Panc1 (cell line): ENCODE measurements at regions not wholly inside any gene's neighbourhood (a gene's known extent, or its start where the extent isn't known, plus 50 kb on each side); places are given as distances from the start of the nearest gene placed in this dataset.

ENCODE experiments used
- ATAC-seq: fragments of 200-7000 bp; cut with Tn5 transposase; 2 replicates; pipeline ENCODE4 v1.9.1; 2020; ENCODE audit warnings: mild to moderate bottlenecking, moderate library complexity
- BruUV-seq: library from RNA; stranded (reverse); fragments of 400-500 nt; replicated peaks from 2 replicates; lab custom pipeline; 2021; lab: Mats Ljungman, UMichigan
- CTCF ChIA-PET: fragments of 300-600 bp; sonication (Branson Sonifier 250); formaldehyde crosslinking; loops from one replicate; lab custom pipeline; 2022; ENCODE audit warnings: antibody characterized with exemption; lab: Charles Lee
- POLR2A ChIA-PET: fragments of 300-600 bp; sonication (Branson Sonifier 250); formaldehyde crosslinking; loops from one replicate; lab custom pipeline; 2022; ENCODE audit warnings: antibody characterized with exemption; lab: Charles Lee
- DNase-seq: peaks from one replicate; pipeline ENCODE4 v3.0.0-alpha.2; 2010; ENCODE audit warnings: low read depth, low spot score
- H3K27ac ChIP-seq: 2 replicates; pipeline ENCODE4 v1.5.1; 2011; ENCODE audit warnings: mild to moderate bottlenecking, low read length, inconsistent platforms
- H3K27me3 ChIP-seq: fragments of 200-500 bp; sonication (Bioruptor generic); 2 replicates; pipeline ENCODE4 v1.6.0; 2014; ENCODE audit warnings: low read length, inconsistent platforms; ENCODE audit not compliant: control insufficient read depth, insufficient read depth
- H3K36me3 ChIP-seq: fragments of 200-500 bp; sonication (Bioruptor generic); 2 replicates; pipeline ENCODE4 v1.5.1; 2014; ENCODE audit warnings: inconsistent platforms, mild to moderate bottlenecking, low read length, moderate library complexity; ENCODE audit not compliant: control insufficient read depth, insufficient read depth
- H3K4me1 ChIP-seq: 2 replicates; pipeline ENCODE4 v1.5.1; 2011; ENCODE audit warnings: inconsistent platforms, mild to moderate bottlenecking, low read length, moderate library complexity; ENCODE audit not compliant: control insufficient read depth, insufficient read depth
- H3K4me3 ChIP-seq, 2 experiments: 2 replicates each; pipeline ENCODE4 v1.5.1; 2011 to 2012; ENCODE audit warnings: low read depth in 2 of 2, low read length in 2 of 2, mild to moderate bottlenecking in 2 of 2, inconsistent platforms in 1 of 2, moderate library complexity in 1 of 2
- H3K9me3 ChIP-seq: fragments of 200-500 bp; sonication (Bioruptor generic); 2 replicates; pipeline ENCODE4 v1.5.1; 2014; ENCODE audit warnings: low read depth, mild to moderate bottlenecking, inconsistent platforms, low read length, moderate library complexity; ENCODE audit not compliant: control insufficient read depth, insufficient read depth
- POLR2AphosphoS5 ChIP-seq: IDR thresholded peaks from 2 replicates; pipeline ENCODE4 v1.6.1; 2012; ENCODE audit warnings: mild to moderate bottlenecking, low read depth, low read length, moderate library complexity
- SIN3A ChIP-seq: IDR thresholded peaks from 2 replicates; pipeline ENCODE4 v1.6.1; 2012; ENCODE audit warnings: low read depth, mild to moderate bottlenecking, low read length, moderate library complexity, borderline replicate concordance; ENCODE audit not compliant: insufficient read depth
- TCF7L2 ChIP-seq: IDR thresholded peaks from 2 replicates; pipeline ENCODE4 v1.6.1; 2011; ENCODE audit warnings: mild to moderate bottlenecking, low read depth, low read length, inconsistent platforms
- in situ Hi-C: cut with HindIII; loops from 2 replicates; pipeline ENCODE4 v1.10.0; 2016; ENCODE audit warnings: low sequenced_read_pairs, low pct_unique_long_range_greater_than_20kb
- intact Hi-C: fragments of 100-400 bp; cut with micrococcal nuclease; formaldehyde crosslinking; loops from one replicate; pipeline ENCODE4 v1.10.0; 2022; ENCODE audit not compliant: unreplicated experiment
- TF ChIP-seq, protein P1 (sequence below): fragments of 450-650 bp; IDR thresholded peaks from 2 replicates; pipeline ENCODE4 v1.5.1; 2017; ENCODE audit warnings: mild to moderate bottlenecking
- TF ChIP-seq, protein P2 (sequence below), 2 experiments: IDR thresholded peaks; 2 replicates each; pipeline ENCODE4 v1.6.1; 2011 to 2012; ENCODE audit warnings: low read depth in 2 of 2, control low read depth in 1 of 2, low read length in 1 of 2, mild to moderate bottlenecking in 1 of 2, moderate library complexity in 1 of 2; ENCODE audit not compliant: insufficient read depth in 1 of 2

DNA sequence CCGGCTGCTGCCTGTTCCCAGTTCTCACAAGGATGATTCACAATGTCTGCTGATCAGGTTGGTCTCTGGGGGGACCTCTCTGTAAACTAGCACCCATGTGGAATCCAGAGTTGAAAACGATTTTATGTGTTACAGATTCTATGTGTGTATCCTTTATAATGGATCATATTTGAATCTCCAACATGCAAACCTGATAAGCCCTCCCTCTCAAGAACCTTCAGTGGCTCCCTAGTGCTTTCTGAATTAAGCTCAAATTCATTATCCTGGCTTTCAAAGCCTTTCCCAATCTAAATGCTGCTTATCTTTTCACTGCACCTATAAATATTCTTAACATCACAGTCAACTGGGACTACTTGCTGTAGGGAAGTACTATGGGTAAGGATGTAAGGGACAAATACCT lies 166.8 kb upstream of the USP24 start:
- ATAC-seq (no peak), DNase-seq (no peak)
- intact Hi-C loops (no loop called here), in situ Hi-C loops (no loop called here)
- no TSS peak for BruUV-seq
- TF ChIP-seq, protein P1, sequence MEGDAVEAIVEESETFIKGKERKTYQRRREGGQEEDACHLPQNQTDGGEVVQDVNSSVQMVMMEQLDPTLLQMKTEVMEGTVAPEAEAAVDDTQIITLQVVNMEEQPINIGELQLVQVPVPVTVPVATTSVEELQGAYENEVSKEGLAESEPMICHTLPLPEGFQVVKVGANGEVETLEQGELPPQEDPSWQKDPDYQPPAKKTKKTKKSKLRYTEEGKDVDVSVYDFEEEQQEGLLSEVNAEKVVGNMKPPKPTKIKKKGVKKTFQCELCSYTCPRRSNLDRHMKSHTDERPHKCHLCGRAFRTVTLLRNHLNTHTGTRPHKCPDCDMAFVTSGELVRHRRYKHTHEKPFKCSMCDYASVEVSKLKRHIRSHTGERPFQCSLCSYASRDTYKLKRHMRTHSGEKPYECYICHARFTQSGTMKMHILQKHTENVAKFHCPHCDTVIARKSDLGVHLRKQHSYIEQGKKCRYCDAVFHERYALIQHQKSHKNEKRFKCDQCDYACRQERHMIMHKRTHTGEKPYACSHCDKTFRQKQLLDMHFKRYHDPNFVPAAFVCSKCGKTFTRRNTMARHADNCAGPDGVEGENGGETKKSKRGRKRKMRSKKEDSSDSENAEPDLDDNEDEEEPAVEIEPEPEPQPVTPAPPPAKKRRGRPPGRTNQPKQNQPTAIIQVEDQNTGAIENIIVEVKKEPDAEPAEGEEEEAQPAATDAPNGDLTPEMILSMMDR, result no peak
- TF ChIP-seq, protein P2, sequence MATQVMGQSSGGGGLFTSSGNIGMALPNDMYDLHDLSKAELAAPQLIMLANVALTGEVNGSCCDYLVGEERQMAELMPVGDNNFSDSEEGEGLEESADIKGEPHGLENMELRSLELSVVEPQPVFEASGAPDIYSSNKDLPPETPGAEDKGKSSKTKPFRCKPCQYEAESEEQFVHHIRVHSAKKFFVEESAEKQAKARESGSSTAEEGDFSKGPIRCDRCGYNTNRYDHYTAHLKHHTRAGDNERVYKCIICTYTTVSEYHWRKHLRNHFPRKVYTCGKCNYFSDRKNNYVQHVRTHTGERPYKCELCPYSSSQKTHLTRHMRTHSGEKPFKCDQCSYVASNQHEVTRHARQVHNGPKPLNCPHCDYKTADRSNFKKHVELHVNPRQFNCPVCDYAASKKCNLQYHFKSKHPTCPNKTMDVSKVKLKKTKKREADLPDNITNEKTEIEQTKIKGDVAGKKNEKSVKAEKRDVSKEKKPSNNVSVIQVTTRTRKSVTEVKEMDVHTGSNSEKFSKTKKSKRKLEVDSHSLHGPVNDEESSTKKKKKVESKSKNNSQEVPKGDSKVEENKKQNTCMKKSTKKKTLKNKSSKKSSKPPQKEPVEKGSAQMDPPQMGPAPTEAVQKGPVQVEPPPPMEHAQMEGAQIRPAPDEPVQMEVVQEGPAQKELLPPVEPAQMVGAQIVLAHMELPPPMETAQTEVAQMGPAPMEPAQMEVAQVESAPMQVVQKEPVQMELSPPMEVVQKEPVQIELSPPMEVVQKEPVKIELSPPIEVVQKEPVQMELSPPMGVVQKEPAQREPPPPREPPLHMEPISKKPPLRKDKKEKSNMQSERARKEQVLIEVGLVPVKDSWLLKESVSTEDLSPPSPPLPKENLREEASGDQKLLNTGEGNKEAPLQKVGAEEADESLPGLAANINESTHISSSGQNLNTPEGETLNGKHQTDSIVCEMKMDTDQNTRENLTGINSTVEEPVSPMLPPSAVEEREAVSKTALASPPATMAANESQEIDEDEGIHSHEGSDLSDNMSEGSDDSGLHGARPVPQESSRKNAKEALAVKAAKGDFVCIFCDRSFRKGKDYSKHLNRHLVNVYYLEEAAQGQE (IDR thresholded peaks at IDR 0.05; ENCODE audit: insufficient read depth in 1 of 2, low read depth in 2 of 2, low read length in 1 of 2), result no peak
- TF ChIP-seq SIN3A (no peak), POLR2AphosphoS5 (no peak), TCF7L2 (no peak)
- CTCF ChIA-PET, result interaction anchor here (0.7 kb wide), 1 partner anchor 366 kb away, joined by 7 read pairs; no protein-coding TSS in a partner anchor
- no peaks in the 10 kb centered on the region for H3K4me1 ChIP-seq
- H3K9me3 ChIP-seq, result no peaks in the 10 kb centered on the region
- no peaks in the 10 kb centered on the region for H3K36me3 ChIP-seq
- POLR2A ChIA-PET, result no interaction called here
- H3K4me3 ChIP-seq, result no peak overlapping the region
- H3K27ac ChIP-seq, result no peak overlapping the region
- H3K27me3 ChIP-seq, result no peaks in the 10 kb centered on the region

DNA sequence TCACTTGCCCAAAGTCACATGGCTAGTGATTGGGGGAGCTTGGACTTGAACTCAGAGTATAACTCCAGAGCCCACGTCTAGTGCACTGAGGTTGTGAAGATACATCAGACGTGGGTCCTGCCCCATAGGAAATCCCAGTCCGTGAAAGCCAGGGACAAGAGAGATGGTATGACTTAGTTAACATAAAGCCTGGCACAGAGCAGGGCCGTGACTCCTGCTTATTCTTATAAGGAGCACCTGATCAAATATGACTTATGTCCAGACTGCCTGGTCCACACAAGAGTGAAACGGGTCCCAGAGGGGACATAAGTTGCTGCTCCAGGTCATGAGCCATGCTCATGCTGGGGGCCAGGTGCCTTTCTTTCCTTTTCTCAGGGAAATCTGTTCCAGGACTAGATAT lies 166.3 kb upstream of the USP24 start:
- Histone ChIP-seq H3K27me3 (no peaks in the 10 kb centered on the region), H3K27ac (no peak overlapping the region), H3K36me3 (no peaks in the 10 kb centered on the region), H3K4me3 (no peak overlapping the region), H3K4me1 (no peaks in the 10 kb centered on the region), H3K9me3 (no peaks in the 10 kb centered on the region)
- no TSS peak for BruUV-seq
- intact Hi-C loops (no loop called here), in situ Hi-C loops (no loop called here)
- ATAC-seq (no peak), DNase-seq (no peak)
- TF ChIP-seq, protein P2 (IDR thresholded peaks at IDR 0.05; ENCODE audit: insufficient read depth in 1 of 2, low read depth in 2 of 2, low read length in 1 of 2), result no peak
- TF ChIP-seq, protein P1, result no peak
- TF ChIP-seq POLR2AphosphoS5, result no peak
- TF ChIP-seq TCF7L2, result no peak
- TF ChIP-seq SIN3A, result no peak
- POLR2A ChIA-PET, result no interaction called here
- CTCF ChIA-PET, result no interaction called here
